Lung microvascular endothelial cell (primary cell): ENCODE measurements at regions not wholly inside any gene's neighbourhood (a gene's known extent, or its start where the extent isn't known, plus 50 kb on each side); places are given as distances from the start of the nearest gene placed in this dataset.
A peak's percentile ranks its signal among the peaks of the same experiment; 100 is the strongest.

Experiments
- DNase-seq, 2 donors: peaks; one replicate each; pipeline versions ENCODE4 v3.0.0 to v3.0.0-alpha.2; 2010; ENCODE audit warnings: low read depth in 2 of 2

DNA sequence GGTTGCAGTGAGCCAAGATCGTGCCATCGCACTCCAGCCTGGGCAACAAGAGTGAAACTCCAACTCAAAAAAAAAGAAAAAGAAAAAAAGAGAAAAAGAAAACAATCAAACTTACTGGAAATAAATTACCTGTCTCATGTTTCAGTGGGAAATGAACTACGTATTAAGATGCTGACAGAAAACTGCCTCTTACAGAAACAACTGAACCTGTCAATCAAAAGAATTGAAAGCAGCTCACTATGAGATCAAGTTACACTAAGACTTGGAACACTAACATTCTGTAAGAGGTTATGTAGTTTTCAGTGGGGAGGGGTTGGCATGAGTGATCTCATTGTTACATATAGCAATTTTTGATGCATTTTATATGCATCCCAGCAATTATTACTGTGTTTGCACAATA is 64.4 kb upstream of the SPATA31E1 start:
- no peak for DNase-seq

GRCh38 chr9:87824216-87824875 is 58.3 kb upstream of the SPATA31E1 start:
- DNase-seq: no peak

DNA sequence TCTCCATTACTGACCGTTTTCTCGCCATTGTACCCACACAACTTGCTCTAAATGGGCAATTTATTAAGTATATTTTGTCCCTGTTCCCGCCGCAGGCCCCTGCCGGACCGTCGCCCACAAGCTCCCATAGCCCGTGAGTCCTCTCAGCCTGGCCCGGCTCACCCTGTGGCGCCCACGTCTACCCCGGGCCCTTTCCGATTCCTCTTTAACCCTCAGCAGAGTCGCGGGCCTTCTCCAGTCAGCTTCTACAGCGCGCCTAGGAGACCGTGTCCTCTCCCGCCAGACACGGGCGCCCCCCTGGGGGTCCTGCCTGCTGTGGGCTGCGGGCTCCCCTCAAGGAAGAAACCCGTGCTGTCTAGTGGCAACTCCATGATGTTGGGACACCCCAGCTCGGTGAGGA is 57.8 kb upstream of the SPATA31E1 start:
- DNase-seq: no peak

- no peak for DNase-seq
Measured at GRCh38 chr9:87826331-87826730, 56.3 kb upstream of the SPATA31E1 start.

- no peak for DNase-seq
Measured at GRCh38 chr9:87827341-87827740, 55.3 kb upstream of the SPATA31E1 start.

- peak in 1 of 2 donors; percentile 30 for DNase-seq
Measured at GRCh38 chr9:87829756-87830155, 52.9 kb upstream of the SPATA31E1 start.

GRCh38 chr9:87830446-87830845 is 52.2 kb upstream of the SPATA31E1 start:
- DNase-seq: no peak

DNA sequence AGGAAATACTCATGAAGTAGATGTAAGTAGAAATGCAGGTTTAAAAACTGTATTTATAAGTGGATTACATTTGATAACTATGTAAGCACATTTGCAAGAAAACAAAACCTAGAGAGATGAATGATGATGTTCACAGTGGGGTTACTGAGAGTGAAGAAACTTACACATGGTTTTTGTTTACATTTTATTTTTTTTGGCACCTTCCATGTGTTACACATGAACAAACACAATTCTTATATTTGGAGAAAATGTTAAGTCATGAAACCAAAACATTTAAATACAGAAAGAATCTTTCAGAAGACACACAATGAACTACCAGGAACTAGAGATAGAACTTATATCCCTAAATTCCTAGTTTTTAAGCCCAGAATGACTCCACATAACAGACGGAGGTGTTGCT is 51.5 kb upstream of the SPATA31E1 start:
- no peak for DNase-seq
